ENCODE measurements at regions not wholly inside any gene's neighbourhood (a gene's known extent, or its start where the extent isn't known, plus 50 kb on each side); places are given as distances from the start of the nearest gene placed in this dataset.
"Not testable (repeated sequence)": the region's sequence is repeated elsewhere in the genome, so short reads cannot be mapped to it uniquely, and the experiment has no call there.

DNA sequence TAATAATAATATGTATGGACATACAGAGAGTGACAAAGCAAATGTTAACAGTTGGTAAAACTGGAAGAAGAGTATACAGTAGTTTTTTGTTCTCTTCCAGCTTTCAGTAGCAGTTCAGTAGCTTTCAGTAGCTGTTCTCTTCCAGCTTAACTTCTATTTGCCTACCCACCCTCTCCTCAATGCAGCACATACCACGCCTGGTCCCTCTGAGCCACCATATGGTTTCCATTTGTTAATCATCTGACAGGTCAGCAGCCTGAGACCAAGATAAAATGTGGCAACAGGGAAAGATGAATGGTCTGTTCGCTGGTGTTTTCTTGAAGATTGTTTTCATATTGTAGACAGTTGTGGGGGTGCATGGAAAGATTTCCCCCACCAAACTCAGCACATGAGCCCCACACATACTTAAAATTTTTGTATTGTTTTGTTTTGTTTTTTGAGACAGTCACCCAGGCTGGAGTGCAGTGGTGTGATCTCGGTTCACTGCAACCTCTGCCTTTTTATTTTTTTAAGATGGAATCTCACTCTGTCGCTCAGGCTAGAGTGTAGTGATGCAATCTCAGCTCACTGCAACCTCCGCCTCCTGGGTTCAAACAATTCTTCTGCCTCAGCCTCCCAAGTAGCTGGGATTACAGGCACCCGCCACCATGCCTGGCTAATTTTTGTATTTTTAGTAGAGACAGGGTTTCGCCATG, 56.8 kb downstream of the ATP6V0E2 start:
- DNase-seq, result not testable (repeated sequence)

DNA sequence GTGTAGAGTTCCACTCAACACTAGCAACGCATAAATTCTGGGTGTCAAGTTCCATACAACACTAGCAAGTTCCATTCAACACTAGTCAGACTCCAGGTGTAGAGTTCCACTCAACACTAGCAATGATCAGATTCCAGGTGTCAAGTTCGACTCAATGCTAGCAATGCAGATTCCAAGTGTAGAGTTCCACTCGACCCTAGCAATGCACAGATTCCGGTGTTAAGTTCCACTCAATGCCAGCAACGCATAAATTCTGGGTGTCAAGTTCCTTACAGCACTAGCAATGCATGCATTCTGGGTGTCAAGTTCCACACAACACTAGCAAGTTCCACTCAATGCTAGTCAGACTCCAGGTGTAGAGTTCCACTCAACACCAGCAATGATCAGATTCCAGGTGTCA, 60.0 kb downstream of the ATP6V0E2 start:
- not testable (repeated sequence) for DNase-seq

DNA sequence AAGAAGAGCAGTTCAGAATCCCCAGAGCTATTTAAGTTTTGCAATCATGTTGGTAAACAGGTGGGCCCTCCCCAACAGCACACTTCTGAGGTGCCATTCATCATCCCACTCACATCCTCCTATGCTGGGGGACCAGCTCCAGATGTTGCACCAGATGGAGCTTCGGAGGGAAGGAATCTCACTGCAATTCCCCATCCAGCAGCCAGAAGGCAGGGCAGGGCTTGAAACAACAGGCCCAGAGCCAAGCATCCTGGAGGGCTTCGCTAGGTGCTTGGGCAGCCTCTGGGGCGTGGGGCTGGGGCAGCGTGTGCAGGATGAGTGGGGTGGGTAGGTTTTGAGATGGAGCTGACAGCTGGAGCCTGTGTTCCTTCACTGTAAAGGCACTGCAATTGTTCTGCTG, 73.6 kb downstream of the ATP6V0E2 start:
- DNase-seq, result not testable (repeated sequence)

DNA sequence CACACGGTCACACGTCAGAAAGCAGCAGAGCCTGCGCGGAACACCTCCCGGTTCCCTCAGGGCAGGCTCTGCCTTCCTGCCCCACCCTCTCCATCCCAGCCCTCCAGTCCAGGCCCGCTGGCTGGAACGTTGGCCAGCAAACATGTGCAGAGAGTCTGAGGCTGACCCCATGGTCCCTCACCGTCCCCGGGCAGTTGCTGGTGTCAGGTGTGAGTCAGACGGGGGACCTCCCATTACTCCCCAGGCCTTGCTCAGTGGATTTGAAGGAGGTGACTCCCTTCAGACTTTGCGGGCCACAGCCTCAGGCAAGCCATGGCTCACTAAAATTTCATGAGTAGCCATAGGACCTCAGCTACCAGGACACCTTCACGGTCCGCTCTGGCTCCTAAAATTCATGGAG, 74.7 kb downstream of the ATP6V0E2 start:
- DNase-seq, result not testable (repeated sequence)

DNA sequence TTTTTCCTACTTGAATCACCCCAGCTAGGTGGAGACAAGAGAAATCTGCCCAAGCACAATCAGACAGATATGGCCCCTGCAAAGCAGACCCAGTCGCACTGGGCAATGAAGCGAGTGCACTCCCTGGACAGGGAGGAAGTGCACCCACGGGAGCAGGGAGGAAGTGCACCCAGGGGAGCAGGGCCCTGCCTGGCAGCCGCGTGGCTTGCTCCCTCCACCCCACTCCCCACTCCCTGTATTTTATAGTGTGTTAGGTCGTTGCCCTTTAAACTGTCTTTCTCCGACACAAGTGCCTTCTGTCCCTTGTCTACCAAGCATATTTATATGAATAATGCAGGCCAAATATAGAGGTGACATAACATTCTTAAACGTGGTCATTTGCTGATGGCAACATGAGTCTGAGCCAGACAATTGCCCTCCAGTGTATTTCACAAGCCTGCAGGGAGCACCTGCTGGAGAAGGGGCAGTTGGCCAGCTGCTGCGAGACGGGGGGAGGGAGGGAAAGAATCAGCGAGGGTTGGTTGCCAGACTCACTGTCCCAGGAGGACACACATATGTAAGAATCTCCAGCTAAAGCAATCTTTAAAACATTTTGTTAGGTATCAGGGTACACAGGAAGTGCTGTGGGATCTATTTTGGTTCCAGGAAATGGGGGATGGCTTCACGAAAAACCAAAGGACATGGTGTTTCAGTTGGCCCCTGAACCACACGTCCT, 76.3 kb downstream of the ATP6V0E2 start:
- not testable (repeated sequence) for DNase-seq

DNA sequence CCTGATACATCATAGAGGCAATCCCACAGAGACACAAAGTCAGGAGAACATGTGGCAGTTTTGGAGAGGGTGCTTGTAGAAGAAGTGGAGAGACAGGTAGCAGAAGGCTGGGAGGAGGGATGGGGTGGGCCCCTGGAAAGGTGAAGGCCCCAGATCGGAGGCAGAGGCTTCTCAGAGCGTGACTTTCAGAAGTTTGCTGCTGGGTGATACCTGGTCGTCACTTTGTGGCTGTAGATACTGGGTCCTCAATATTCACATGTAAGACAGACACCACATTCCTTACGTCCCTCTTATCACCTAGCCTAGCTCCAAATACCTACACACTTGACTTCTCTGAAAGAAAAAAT, 76.8 kb downstream of the ATP6V0E2 start:
- DNase-seq, result not testable (repeated sequence)

DNA sequence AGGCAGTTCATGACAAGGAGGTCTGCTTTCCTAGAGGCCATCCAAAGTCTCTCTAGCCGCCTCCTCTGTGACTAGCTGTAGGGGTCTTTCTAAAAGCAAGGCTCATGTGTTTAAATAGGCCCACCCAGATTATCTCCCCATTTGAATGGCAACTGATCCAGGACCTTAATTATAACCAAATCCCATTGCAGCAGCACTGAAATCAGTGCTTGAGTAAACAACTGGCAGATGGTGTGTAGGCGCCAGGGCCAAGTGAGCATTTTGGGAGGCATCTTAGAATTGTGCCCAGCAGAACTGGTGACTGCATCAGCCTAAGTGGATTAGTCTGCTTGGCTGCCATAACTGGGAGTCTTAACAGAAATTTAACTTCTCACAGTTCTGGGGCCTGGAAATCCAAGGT, 77.8 kb downstream of the ATP6V0E2 start:
- not testable (repeated sequence) for DNase-seq

DNA sequence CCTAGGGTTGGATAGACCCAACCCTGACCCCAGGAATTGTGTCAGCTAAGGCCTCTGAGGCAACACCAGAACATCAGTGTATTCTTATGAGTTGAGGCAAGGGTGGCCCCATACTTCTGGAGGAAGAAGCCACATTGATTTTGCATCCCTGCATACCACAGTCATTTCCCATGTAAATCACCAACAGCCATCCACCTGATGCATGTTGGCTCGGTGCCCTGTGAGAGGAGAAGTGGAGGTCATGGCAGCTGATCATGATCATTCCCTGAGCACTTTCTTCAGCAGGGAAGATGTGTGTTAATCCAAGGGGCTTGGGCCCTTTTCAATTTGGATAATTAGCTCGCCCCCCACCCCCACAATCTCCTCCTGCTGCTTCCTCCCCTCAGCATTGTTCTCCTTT, 85.1 kb downstream of the ATP6V0E2 start:
- DNase-seq, result not testable (repeated sequence)

DNA sequence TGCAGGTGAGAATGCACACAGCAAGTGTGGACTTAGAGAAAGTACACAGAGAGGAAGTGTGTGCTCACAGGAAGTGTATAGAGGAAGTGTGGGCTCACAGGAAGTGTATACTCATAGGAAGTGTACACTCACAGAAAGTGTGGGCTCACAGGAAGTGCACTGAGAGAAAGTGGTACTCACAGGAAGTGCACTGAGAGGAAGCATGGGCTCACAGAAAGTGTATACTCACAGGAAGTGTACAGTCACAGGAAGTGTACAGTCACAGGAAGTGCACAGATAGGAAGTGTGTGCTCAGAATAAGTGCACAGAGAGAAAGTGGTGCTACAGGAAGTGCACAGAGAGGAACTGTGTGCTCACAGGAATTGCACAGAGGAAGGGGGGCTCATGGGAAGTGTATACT, 87.1 kb downstream of the ATP6V0E2 start:
- not testable (repeated sequence) for DNase-seq

DNA sequence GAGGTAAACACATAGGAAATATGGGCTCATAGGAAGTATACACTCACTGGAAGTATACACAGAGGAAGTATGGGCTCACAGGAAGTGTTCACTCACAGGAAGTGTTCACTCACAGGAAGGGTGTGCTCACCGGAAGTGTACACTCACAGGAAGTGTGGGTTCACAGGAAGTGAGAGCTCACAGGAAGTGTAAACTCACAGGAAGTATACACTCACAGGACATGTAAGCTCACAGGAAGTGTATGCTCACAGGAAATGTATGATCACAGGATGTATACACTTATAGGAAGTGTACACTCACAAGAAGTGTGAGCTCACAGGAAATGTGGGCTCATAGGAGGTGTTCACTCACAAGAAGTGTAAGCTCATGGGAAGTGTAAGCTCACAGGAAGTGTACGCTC, 88.1 kb downstream of the ATP6V0E2 start:
- not testable (repeated sequence) for DNase-seq

DNA sequence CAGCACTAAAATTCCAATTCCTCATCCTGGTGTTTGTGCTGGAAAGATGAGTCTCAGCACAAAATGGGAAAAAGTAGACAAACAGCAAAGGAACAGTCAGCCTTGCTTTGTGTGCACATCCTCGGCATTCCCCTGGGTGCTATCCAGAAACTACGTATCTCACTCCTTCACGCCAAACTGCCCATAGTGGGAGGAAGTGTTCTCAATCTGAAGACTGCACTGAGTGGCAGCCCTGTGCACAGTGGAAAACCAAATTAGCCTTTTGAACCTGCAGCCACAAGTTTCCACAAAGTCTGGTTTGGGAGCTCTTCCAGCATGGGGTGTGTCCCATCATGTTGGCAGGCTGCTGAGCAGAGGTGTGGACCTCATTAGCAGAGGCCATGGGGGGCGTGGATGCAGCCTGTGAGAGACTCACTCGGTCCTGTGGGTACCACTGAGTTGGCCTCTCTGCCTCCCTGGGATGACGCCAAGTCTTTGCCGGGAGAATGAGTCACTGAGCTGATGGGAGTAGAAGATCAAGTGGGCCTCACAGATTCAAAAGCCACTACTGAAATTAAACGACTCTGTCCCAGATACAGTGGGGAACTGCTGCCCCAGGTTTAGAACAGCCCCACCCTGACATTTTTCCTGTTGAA, 89.0 kb downstream of the ATP6V0E2 start:
- not testable (repeated sequence) for DNase-seq

DNA sequence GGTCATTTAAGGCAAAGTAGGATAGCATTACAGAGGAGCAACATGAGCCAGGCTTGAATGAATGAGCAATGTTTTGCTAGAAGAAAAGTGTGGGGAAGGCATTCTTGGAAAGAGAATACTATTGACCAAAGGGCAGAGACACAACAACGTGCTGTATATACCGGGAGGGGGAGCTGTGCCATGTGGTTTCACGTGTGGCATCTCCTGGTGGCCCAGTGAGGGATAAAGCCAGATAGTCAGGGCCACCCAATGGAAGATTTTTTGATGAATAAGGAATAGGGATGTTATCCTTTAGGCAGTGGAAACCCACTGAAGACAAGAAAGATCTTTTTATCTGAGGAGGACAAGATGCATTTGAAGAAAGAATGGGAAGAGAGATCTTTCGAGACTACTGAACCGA, 90.2 kb downstream of the ATP6V0E2 start:
- DNase-seq, result not testable (repeated sequence)

DNA sequence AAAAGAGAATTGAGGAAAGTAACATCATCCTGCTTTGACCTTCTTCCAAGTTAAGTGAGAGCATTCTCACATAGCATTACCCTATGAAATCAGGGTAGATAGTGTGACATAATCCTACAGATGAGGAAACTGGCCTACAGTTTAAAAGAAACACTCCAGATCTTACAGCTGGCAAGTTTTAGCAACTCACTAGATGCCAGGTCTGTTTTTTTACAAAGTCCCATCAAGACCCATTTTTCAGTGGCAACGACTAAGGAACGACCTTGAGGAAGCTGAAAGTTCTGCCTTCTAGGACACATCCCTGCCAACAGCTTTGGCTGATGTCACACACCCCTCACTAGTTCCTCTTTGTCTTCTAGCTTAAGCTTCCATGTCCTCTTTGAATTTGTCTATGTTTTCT, 92.7 kb downstream of the ATP6V0E2 start:
- DNase-seq, result not testable (repeated sequence)

DNA sequence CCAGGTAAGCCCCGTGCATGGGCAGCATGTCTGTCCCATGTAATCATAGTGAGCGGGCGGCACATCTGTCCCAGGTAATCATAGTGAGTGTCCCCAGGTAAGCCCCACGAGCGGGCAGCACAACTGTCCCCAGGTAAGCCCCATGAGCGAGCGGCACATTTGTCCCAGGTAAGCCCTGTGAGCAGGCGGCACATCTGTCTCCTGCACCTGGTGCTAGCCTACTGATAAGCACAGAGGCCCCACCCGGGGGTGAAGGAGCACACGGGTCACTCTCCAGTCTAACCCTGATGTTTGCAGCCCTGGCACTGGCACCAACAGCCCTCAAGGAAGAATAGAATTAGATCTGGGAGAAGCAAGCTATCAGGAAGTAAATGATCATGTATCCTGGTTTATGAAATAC, 99.2 kb downstream of the ATP6V0E2 start:
- DNase-seq, result not testable (repeated sequence)

DNA sequence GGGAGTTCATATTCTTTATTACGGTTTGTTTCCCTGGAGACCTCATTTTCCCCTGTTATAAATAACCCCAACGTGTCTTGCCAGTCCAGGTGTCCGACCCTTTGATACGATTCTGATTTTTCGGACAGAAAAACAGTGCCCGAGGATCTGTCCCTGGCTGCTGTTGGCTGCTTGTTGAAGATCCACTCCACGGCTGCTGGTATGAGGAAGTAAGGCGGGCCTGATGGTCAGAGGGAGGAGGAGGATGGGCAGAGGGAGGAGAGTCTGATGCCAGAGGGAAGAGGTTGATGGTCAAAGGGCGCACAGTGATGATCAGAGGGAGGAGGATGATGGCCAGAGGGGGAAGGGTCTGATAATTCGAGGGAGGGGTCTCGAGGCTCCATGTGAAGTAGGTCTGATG, 99.9 kb downstream of the ATP6V0E2 start:
- not testable (repeated sequence) for DNase-seq

DNA sequence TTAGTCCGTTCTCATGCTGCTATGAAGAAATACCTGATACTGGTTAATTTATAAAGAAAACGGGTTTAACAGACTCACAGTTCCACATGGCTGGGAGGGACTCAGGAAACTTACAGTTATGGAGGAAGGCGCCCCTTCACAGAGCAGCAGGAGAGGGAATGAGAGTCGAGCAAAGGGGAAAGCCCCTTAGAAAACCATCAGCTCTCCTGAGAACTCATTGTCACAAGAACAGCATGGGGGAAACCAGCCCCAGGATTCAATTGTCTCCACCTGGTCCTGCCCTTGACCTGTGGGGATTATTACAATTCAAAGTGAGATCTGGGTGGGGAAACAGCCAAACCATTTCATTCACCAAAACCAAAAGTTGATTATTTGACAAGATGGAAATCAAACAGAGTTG, 101.8 kb downstream of the ATP6V0E2 start:
- DNase-seq, result not testable (repeated sequence)

DNA sequence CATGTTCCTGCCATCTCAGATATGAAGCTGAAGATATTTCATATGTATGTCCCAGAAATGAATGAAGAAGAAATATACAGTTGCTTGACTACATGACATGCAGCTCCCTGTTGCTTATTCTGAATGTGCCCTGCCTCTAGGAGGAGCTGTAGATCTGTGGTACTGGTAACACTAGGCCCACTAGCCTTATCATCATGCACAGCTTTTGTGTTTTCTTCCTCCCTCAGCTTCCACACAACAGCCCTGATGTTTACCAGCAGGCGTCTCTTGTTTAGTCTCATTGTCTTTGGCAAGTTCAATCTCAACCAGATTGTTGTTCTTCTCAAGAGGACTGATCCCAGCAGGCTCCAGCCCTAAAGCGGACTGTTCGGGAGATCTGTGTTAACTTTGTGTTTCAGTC, 104.8 kb downstream of the ATP6V0E2 start:
- not testable (repeated sequence) for DNase-seq

DNA sequence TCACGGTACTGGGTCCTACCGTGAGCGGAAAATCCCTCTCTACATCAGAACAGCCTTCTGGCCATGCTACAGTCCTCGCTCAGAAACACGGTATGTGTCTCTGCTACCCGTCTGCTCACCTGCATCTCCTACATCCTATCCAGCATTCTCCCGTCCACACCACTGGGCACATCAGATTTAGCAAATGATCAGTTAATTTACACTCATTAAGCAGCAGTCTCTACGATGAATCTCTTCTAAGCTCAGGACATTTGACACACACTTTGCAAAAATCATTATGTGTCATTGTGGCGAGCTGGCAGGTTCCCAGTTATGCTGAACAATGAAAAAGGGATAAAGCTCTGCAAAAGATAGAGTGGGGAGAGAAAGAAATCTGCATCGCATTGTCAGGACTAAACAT, 105.2 kb downstream of the ATP6V0E2 start:
- DNase-seq, result not testable (repeated sequence)

DNA sequence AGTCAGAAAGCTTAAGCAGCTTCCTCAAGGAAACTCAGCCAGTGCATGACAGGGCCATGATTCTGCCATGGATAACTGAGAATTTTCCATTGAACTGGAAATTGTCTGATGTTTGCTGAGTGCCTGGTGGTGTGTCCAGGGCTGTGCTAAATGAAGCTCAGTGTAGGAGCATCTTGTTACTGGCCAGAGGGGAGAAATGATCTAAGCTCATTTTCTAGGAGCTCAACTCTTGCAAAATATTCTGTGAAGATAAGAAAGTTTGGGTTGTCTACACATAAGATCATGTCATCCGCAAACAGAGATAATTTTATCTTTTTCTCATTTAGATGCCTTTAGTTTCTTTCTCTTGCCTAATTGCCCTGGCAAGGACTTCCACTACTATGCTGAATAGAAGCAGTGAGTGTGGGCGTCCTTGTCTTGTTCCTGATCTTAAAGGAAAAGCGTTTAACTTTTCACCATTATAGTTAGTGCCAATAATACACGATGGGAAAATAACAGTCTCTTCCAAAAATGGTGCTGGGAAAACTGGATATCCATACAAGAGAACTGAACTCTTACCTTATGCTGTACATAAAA, 108.9 kb downstream of the ATP6V0E2 start:
- DNase-seq, result not testable (repeated sequence)

DNA sequence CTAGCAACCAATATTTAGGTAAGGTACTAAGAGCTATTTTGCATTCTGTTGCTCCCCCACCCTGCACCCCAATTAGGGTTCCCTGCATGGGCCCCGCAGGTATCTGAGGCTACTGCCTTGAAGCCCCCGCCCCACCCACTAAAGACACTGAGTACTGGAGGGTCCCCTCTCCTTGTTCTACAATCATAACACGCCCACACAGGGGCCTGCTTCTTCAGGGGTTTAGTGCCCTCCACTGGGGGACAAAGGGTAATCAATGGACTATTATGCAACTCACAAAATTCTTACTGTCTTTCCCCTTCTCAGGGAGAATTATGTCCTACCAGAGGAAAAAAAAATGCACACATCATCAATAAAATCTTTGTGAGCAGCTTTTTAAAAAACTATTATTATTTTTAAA, 113.1 kb downstream of the ATP6V0E2 start:
- DNase-seq, result not testable (repeated sequence)

DNA sequence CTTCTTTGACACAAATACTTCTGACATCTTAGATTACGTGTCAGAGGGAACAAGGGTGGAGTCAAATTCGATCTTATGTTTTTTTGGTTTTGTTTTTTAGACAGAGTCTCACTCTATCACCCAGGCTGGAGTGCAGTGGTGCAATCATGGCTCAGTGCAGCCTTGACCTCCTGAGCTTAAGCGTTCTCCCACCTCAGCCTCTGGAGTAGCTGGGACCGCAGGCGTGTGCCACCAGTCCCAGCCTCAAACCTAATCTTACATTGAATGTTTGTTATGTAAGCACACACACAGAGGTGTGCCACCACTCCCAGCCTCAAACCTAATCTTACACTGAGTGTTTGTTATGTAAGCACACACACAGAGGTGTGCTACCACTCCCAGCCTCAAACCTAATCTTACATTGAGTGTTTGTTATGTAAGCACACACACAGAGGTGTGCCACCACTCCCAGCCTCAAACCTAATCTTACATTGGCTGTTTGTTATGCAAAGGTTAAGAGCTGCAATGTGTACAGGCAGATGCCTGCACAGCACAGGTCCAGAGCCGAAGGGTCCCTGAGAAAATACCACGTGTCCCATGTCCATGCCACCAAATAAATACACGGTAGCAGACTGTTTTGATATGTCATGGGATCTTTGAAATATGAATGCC, 118.0 kb downstream of the ATP6V0E2 start:
- not testable (repeated sequence) for DNase-seq

DNA sequence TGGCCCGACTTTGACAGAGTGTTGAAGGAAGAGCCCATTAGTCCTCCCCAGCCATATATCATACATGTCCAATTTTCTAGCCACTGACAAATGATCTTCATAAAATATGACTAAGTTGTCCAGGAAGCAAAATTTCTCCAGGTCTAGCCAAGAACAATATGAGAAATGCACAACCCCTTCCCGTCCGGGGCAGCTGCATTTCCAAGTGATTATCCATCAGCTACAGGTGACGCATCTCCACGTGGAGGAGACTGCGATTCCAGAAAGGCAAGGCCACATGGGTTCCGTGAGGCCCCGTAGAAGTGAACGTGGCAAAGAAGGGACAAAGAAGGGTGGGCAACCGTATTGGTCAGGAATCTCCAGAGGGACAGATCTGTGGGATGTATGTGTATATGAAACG, 118.6 kb downstream of the ATP6V0E2 start:
- not testable (repeated sequence) for DNase-seq
